ENCODE measurements at regions not wholly inside any gene's neighbourhood (a gene's known extent, or its start where the extent isn't known, plus 50 kb on each side); places are given as distances from the start of the nearest gene placed in this dataset.

GRCh38 chr20:7240490-7240889 lies 473.0 kb downstream of the BMP2 start:
- no peaks in the 10 kb centered on the region for H3K36me3 ChIP-seq
- no peak for TF ChIP-seq CTCF (IDR thresholded peaks at IDR 0.05)
- no peak for TF ChIP-seq POLR2A (IDR thresholded peaks at IDR 0.05)
- no peak for TF ChIP-seq POLR2AphosphoS5 (IDR thresholded peaks at IDR 0.05)
- no peak overlapping the region for H3K27ac ChIP-seq
- no peaks in the 10 kb centered on the region for H3K9me3 ChIP-seq
- H3K27me3 ChIP-seq (replicated peaks; ENCODE audit: insufficient read depth), result no peaks in the 10 kb centered on the region
- DNase-seq (ENCODE audit: low spot score), result no peak
- WGBS, result 93% methylated on average over 3 of the region's 3 CpGs
- no peaks in the 10 kb centered on the region for H3K4me1 ChIP-seq (replicated peaks)
- no peak overlapping the region for H3K4me3 ChIP-seq
- intact Hi-C loops (cut with DNase I), result no loop called here

- no peak overlapping the region for H3K4me3 ChIP-seq
- no peaks in the 10 kb centered on the region for H3K4me1 ChIP-seq (replicated peaks)
- no peaks in the 10 kb centered on the region for H3K9me3 ChIP-seq
- no peak for TF ChIP-seq POLR2AphosphoS5 (IDR thresholded peaks at IDR 0.05)
- TF ChIP-seq POLR2A (IDR thresholded peaks at IDR 0.05), result no peak
- no peak for TF ChIP-seq CTCF (IDR thresholded peaks at IDR 0.05)
- intact Hi-C loops (cut with DNase I), result no loop called here
- no peaks in the 10 kb centered on the region for H3K36me3 ChIP-seq
- H3K27ac ChIP-seq, result no peak overlapping the region
- DNase-seq (ENCODE audit: low spot score), result no peak
- WGBS, result 18% methylated on average over 7 of the region's 7 CpGs
- H3K27me3 ChIP-seq (replicated peaks; ENCODE audit: insufficient read depth), result no peaks in the 10 kb centered on the region
These were observed 481.1 kb downstream of the BMP2 start for GRCh38 chr20:7248281-7249201.

GRCh38 chr20:7250337-7250736 lies 482.9 kb downstream of the BMP2 start:
- Histone ChIP-seq H3K4me3 (no peak overlapping the region), H3K27me3 (replicated peaks; ENCODE audit: insufficient read depth) (no peaks in the 10 kb centered on the region), H3K9me3 (no peaks in the 10 kb centered on the region), H3K36me3 (no peaks in the 10 kb centered on the region), H3K27ac (no peak overlapping the region), H3K4me1 (replicated peaks) (no peaks in the 10 kb centered on the region)
- 81% methylated on average over 2 of the region's 2 CpGs for WGBS
- TF ChIP-seq POLR2AphosphoS5 (IDR thresholded peaks at IDR 0.05) (no peak), POLR2A (IDR thresholded peaks at IDR 0.05) (no peak), CTCF (IDR thresholded peaks at IDR 0.05) (no peak)
- intact Hi-C loops (cut with DNase I), result no loop called here
- no peak for DNase-seq (ENCODE audit: low spot score)

GRCh38 chr20:7257099-7257498 lies 489.6 kb downstream of the BMP2 start:
- Histone ChIP-seq H3K4me1 (replicated peaks) (no peaks in the 10 kb centered on the region), H3K4me3 (no peak overlapping the region), H3K36me3 (no peaks in the 10 kb centered on the region), H3K9me3 (no peaks in the 10 kb centered on the region), H3K27ac (no peak overlapping the region), H3K27me3 (replicated peaks; ENCODE audit: insufficient read depth) (no peaks in the 10 kb centered on the region)
- intact Hi-C loops (cut with DNase I), result no loop called here
- no peak for DNase-seq (ENCODE audit: low spot score)
- WGBS, result 78% methylated on average over 2 of the region's 2 CpGs
- TF ChIP-seq POLR2A (IDR thresholded peaks at IDR 0.05) (no peak), POLR2AphosphoS5 (IDR thresholded peaks at IDR 0.05) (no peak), CTCF (IDR thresholded peaks at IDR 0.05) (no peak)
